Lower leg skin (tissue), 3 donors: ENCODE measurements at regions not wholly inside any gene's neighbourhood (a gene's known extent, or its start where the extent isn't known, plus 50 kb on each side); places are given as distances from the start of the nearest gene placed in this dataset.

ENCODE experiments used
- CTCF ChIP-seq, 3 donors: fragments of 450-650 bp; IDR thresholded peaks; one replicate each; pipeline ENCODE4 v1.5.1; 2016; ENCODE audit warnings: antibody characterized with exemption in 3 of 3, mild to moderate bottlenecking in 3 of 3, moderate library complexity in 2 of 3
- POLR2A ChIP-seq, 2 donors: fragments of 450-650 bp; IDR thresholded peaks; one replicate each; pipeline ENCODE4 v1.6.1; 2016 to 2017; ENCODE audit warnings: antibody characterized with exemption in 2 of 2, mild to moderate bottlenecking in 1 of 2, moderate library complexity in 1 of 2

GRCh38 chr12:59010941-59011340 is 90.6 kb upstream of the LRIG3 start:
- TF ChIP-seq CTCF (IDR thresholded peaks at IDR 0.05) (no peak), POLR2A (IDR thresholded peaks at IDR 0.05) (no peak)
